Keratinocyte (primary cell): ENCODE measurements at regions not wholly inside any gene's neighbourhood (a gene's known extent, or its start where the extent isn't known, plus 50 kb on each side); places are given as distances from the start of the nearest gene placed in this dataset.

Source experiments
- DNase-seq: peaks from one replicate; pipeline ENCODE4 v3.0.0-alpha.2; 2011; ENCODE audit warnings: low read depth, missing footprints, low spot score
- FAIRE-seq: peaks from 2 replicates; lab custom pipeline; 2011; peaks lifted over from hg19 to GRCh38; lab: Jason Lieb, UNC
- H2AFZ ChIP-seq: 2 replicates; pipeline ENCODE4 v1.6.0; 2012; ENCODE audit warnings: low read length, control low read depth, inconsistent platforms; ENCODE audit not compliant: control insufficient read depth
- H3K27ac ChIP-seq: 2 replicates; pipeline ENCODE4 v1.5.1; 2011; ENCODE audit warnings: low read length; ENCODE audit not compliant: control insufficient read depth, insufficient read depth
- H3K27me3 ChIP-seq: 3 replicates; pipeline ENCODE4 v1.6.0; 2011; ENCODE audit warnings: low read length; ENCODE audit not compliant: control insufficient read depth, insufficient read depth; ENCODE audit errors: extremely low read depth
- H3K36me3 ChIP-seq, 2 experiments: 2 replicates in 1 of 2; 3 replicates in 1 of 2; pipeline ENCODE4 v1.5.1; 2011; ENCODE audit warnings: low read length in 2 of 2, mild to moderate bottlenecking in 1 of 2; ENCODE audit not compliant: control insufficient read depth in 2 of 2, insufficient read depth in 2 of 2; ENCODE audit errors: extremely low read depth in 1 of 2
- H3K4me1 ChIP-seq: 3 replicates; pipeline ENCODE4 v1.5.1; 2011; ENCODE audit warnings: low read length; ENCODE audit not compliant: control insufficient read depth, insufficient read depth; ENCODE audit errors: extremely low read depth
- H3K4me2 ChIP-seq: 3 replicates; pipeline ENCODE4 v1.6.0; 2011; ENCODE audit warnings: low read depth, low read length; ENCODE audit not compliant: control insufficient read depth, insufficient read depth; ENCODE audit errors: extremely low read depth
- H3K4me3 ChIP-seq, 3 experiments: fragments of 200-600 bp in 1 of 3; sonication (generic) in 1 of 3; 2 replicates in 2 of 3; 3 replicates in 1 of 3; pipeline ENCODE4 v1.5.1; 2011 to 2016; ENCODE audit warnings: low read length in 3 of 3, mild to moderate bottlenecking in 3 of 3, control low read depth in 2 of 3, inconsistent platforms in 1 of 3, low read depth in 1 of 3, mixed read lengths in 1 of 3, mixed run types in 1 of 3, moderate library complexity in 1 of 3; ENCODE audit not compliant: control insufficient read depth in 2 of 3, insufficient read depth in 2 of 3; ENCODE audit errors: extremely low read depth in 1 of 3
- H3K79me2 ChIP-seq: 2 replicates; pipeline ENCODE4 v1.6.0; 2012; ENCODE audit warnings: low read length; ENCODE audit not compliant: control insufficient read depth, insufficient read depth
- H3K9ac ChIP-seq: 3 replicates; pipeline ENCODE4 v1.6.0; 2011; ENCODE audit warnings: low read length; ENCODE audit not compliant: control insufficient read depth, insufficient read depth; ENCODE audit errors: extremely low read depth
- H3K9me1 ChIP-seq: 3 replicates; pipeline ENCODE4 v1.6.0; 2011; ENCODE audit warnings: low read length; ENCODE audit not compliant: control insufficient read depth, insufficient read depth; ENCODE audit errors: extremely low read depth
- H3K9me3 ChIP-seq: 2 replicates; pipeline ENCODE4 v1.5.1; 2012; ENCODE audit warnings: low read depth, low read length; ENCODE audit not compliant: control insufficient read depth
- H4K20me1 ChIP-seq: 3 replicates; pipeline ENCODE4 v1.6.0; 2011; ENCODE audit warnings: low read length; ENCODE audit not compliant: control insufficient read depth, insufficient read depth; ENCODE audit errors: extremely low read depth
- EZH2 ChIP-seq: IDR thresholded peaks from one replicate; pipeline ENCODE4 v1.6.1; 2012; ENCODE audit warnings: inconsistent platforms, mild to moderate bottlenecking, low read length, moderate library complexity
- dilution Hi-C: fragments of 300-500 bp; cut with MboI; formaldehyde crosslinking; loops from one replicate; pipeline ENCODE4 v1.7.0; 2020; ENCODE audit warnings: low sequenced_read_pairs; ENCODE audit not compliant: extremely low pct_ligation_motif_present
- TF ChIP-seq, protein P1 (sequence below), 3 experiments: IDR thresholded peaks in 1 of 3; conservative IDR thresholded peaks in 1 of 3; optimal IDR thresholded peaks in 1 of 3; 2 replicates in 2 of 3; 3 replicates in 1 of 3; pipeline versions ENCODE3 to v1.5.1; 2011; ENCODE audit warnings: low read length in 3 of 3, mild to moderate bottlenecking in 3 of 3, moderate library complexity in 2 of 3, control low read depth in 1 of 3, inconsistent platforms in 1 of 3; ENCODE audit not compliant: insufficient read depth in 2 of 3; ENCODE audit errors: extremely low read depth in 1 of 3

DNA sequence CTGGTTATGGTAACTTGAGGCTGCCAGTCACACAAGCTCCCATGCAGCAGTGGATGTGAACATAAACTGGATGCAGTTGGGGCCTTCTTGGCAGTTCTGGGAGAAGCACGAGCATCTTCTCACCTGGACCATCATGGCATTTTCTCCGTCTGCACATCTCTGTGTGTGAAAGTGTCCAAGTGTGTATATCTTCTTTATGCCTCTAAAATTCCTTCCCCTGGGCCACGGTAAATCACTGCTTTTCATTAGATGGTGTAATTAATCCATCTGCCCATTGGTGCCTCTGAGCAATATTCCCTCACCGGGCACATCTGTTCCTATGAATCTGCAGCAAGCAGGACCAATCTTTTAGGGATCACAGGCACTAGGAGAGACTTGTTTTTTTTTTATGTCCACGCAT lies 138.0 kb downstream of the MAP3K7 start:
- no peak overlapping the region for H3K4me3 ChIP-seq
- no peak for FAIRE-seq
- no peak overlapping the region for H3K9ac ChIP-seq

DNA sequence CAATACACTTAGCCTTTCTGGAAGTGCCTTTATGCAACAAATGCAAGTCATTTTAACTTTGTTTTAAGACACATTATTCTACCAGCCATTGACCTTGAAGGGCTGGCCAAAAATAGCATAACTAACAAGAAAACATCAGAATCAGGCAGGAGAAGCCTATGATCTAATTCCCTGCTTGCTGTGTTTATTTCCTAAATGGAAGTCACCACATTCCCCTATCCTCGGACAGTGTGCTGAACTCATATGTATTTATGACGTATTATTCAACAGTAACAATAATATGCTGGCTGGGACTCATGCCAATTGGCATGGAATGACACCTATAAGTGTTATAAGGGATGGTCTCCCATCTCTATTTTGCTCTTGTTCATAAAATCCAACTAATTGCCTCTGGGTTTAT lies 140.7 kb downstream of the MAP3K7 start:
- H3K27ac ChIP-seq = no peak overlapping the region
- no peak overlapping the region for H3K4me3 ChIP-seq
- H3K4me2 ChIP-seq = no peak overlapping the region
- DNase-seq = no peak
- H3K9me3 ChIP-seq = no peaks in the 10 kb centered on the region
- H3K9ac ChIP-seq = no peak overlapping the region
- H3K27me3 ChIP-seq = no peaks in the 10 kb centered on the region
- H3K36me3 ChIP-seq = no peaks in the 10 kb centered on the region
- TF ChIP-seq, protein P1, sequence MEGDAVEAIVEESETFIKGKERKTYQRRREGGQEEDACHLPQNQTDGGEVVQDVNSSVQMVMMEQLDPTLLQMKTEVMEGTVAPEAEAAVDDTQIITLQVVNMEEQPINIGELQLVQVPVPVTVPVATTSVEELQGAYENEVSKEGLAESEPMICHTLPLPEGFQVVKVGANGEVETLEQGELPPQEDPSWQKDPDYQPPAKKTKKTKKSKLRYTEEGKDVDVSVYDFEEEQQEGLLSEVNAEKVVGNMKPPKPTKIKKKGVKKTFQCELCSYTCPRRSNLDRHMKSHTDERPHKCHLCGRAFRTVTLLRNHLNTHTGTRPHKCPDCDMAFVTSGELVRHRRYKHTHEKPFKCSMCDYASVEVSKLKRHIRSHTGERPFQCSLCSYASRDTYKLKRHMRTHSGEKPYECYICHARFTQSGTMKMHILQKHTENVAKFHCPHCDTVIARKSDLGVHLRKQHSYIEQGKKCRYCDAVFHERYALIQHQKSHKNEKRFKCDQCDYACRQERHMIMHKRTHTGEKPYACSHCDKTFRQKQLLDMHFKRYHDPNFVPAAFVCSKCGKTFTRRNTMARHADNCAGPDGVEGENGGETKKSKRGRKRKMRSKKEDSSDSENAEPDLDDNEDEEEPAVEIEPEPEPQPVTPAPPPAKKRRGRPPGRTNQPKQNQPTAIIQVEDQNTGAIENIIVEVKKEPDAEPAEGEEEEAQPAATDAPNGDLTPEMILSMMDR (optimal IDR thresholded peaks at IDR 0.05 in 1 of 3, IDR thresholded peaks at IDR 0.05 in 1 of 3, conservative IDR thresholded peaks at IDR 0.05 in 1 of 3; ENCODE audit: extremely low read depth in 1 of 3, insufficient read depth in 2 of 3, low read length in 3 of 3) = no peak
- no peak for TF ChIP-seq EZH2
- FAIRE-seq = no peak
- no peaks in the 10 kb centered on the region for H4K20me1 ChIP-seq
- no peaks in the 10 kb centered on the region for H3K79me2 ChIP-seq
- no peaks in the 10 kb centered on the region for H3K4me1 ChIP-seq
- H3K9me1 ChIP-seq = no peaks in the 10 kb centered on the region
- dilution Hi-C loops = no loop called here
- H2AFZ ChIP-seq = no peak overlapping the region

More for the DNA sequence above, 138.0 kb downstream of the MAP3K7 start:
- no peak overlapping the region for H2AFZ ChIP-seq
- no peak for DNase-seq
- TF ChIP-seq EZH2 = no peak
- TF ChIP-seq, protein P1 (optimal IDR thresholded peaks at IDR 0.05 in 1 of 3, IDR thresholded peaks at IDR 0.05 in 1 of 3, conservative IDR thresholded peaks at IDR 0.05 in 1 of 3; ENCODE audit: extremely low read depth in 1 of 3, insufficient read depth in 2 of 3, low read length in 3 of 3) = no peak
- no peaks in the 10 kb centered on the region for H3K9me1 ChIP-seq
- H3K36me3 ChIP-seq = no peaks in the 10 kb centered on the region
- no peaks in the 10 kb centered on the region for H3K4me1 ChIP-seq
- no peaks in the 10 kb centered on the region for H3K27me3 ChIP-seq
- no peak overlapping the region for H3K27ac ChIP-seq
- H3K79me2 ChIP-seq = no peaks in the 10 kb centered on the region
- dilution Hi-C loops = no loop called here
- no peaks in the 10 kb centered on the region for H3K9me3 ChIP-seq
- H3K4me2 ChIP-seq = no peak overlapping the region
- H4K20me1 ChIP-seq = no peaks in the 10 kb centered on the region
